ENCODE measurements at regions not wholly inside any gene's neighbourhood (a gene's known extent, or its start where the extent isn't known, plus 50 kb on each side); places are given as distances from the start of the nearest gene placed in this dataset.
A peak's percentile ranks its signal among the peaks of the same experiment; 100 is the strongest.

GRCh38 chr7:67621704-67622103 lies 625.1 kb downstream of the TYW1 start:
- no peaks in the 10 kb centered on the region for H3K9me3 ChIP-seq
- DNase-seq (ENCODE audit: low spot score) (no peak), ATAC-seq (ENCODE audit: insufficient number of reproducible peaks, low FRiP score, low read depth) (no peak)
- H3K4me1 ChIP-seq (ENCODE audit: control insufficient read depth in 1 of 2, low read depth in 2 of 2), result no peaks in the 10 kb centered on the region
- no peaks in the 10 kb centered on the region for H3K36me3 ChIP-seq
- H3K27ac ChIP-seq, result no peak overlapping the region
- no peaks in the 10 kb centered on the region for H3K27me3 ChIP-seq (replicated peaks; ENCODE audit: insufficient read depth)
- TF ChIP-seq CTCF (IDR thresholded peaks at IDR 0.05), result no peak
- no peak overlapping the region for H3K4me3 ChIP-seq

- Histone ChIP-seq H3K9me3 (no peaks in the 10 kb centered on the region), H3K4me3 (no peak overlapping the region), H3K36me3 (no peaks in the 10 kb centered on the region), H3K27me3 (replicated peaks; ENCODE audit: insufficient read depth) (no peaks in the 10 kb centered on the region), H3K4me1 (ENCODE audit: control insufficient read depth in 1 of 2, low read depth in 2 of 2) (no peaks in the 10 kb centered on the region), H3K27ac (no peak overlapping the region)
- TF ChIP-seq CTCF (IDR thresholded peaks at IDR 0.05), result peak; percentile 64
- ATAC-seq (ENCODE audit: insufficient number of reproducible peaks, low FRiP score, low read depth), result no peak
- peak; percentile 12 for DNase-seq (ENCODE audit: low spot score)
Measured at GRCh38 chr7:67625257-67625737, 628.7 kb downstream of the TYW1 start.

GRCh38 chr7:67631476-67631875 lies 634.8 kb downstream of the TYW1 start:
- no peak for TF ChIP-seq CTCF (IDR thresholded peaks at IDR 0.05)
- DNase-seq (ENCODE audit: low spot score) (no peak), ATAC-seq (ENCODE audit: insufficient number of reproducible peaks, low FRiP score, low read depth) (no peak)
- Histone ChIP-seq H3K4me3 (no peak overlapping the region), H3K4me1 (ENCODE audit: control insufficient read depth in 1 of 2, low read depth in 2 of 2) (no peaks in the 10 kb centered on the region), H3K27me3 (replicated peaks; ENCODE audit: insufficient read depth) (no peaks in the 10 kb centered on the region), H3K9me3 (no peaks in the 10 kb centered on the region), H3K36me3 (no peaks in the 10 kb centered on the region), H3K27ac (no peak overlapping the region)

GRCh38 chr7:67635271-67635670 lies 638.6 kb downstream of the TYW1 start:
- no peaks in the 10 kb centered on the region for H3K36me3 ChIP-seq
- no peak for TF ChIP-seq CTCF (IDR thresholded peaks at IDR 0.05)
- H3K27me3 ChIP-seq (replicated peaks; ENCODE audit: insufficient read depth), result no peaks in the 10 kb centered on the region
- no peak overlapping the region for H3K27ac ChIP-seq
- no peak overlapping the region for H3K4me3 ChIP-seq
- DNase-seq (ENCODE audit: low spot score) (no peak), ATAC-seq (ENCODE audit: insufficient number of reproducible peaks, low FRiP score, low read depth) (no peak)
- H3K4me1 ChIP-seq (ENCODE audit: control insufficient read depth in 1 of 2, low read depth in 2 of 2), result no peaks in the 10 kb centered on the region
- no peaks in the 10 kb centered on the region for H3K9me3 ChIP-seq

- H3K9me3 ChIP-seq, result no peaks in the 10 kb centered on the region
- no peaks in the 10 kb centered on the region for H3K27me3 ChIP-seq (replicated peaks; ENCODE audit: insufficient read depth)
- no peaks in the 10 kb centered on the region for H3K4me1 ChIP-seq (ENCODE audit: control insufficient read depth in 1 of 2, low read depth in 2 of 2)
- no peak overlapping the region for H3K27ac ChIP-seq
- no peak for TF ChIP-seq CTCF (IDR thresholded peaks at IDR 0.05)
- DNase-seq (ENCODE audit: low spot score), result no peak
- no peak overlapping the region for H3K4me3 ChIP-seq
- ATAC-seq (ENCODE audit: insufficient number of reproducible peaks, low FRiP score, low read depth), result no peak
- no peaks in the 10 kb centered on the region for H3K36me3 ChIP-seq
Measured at GRCh38 chr7:67636348-67637022, 639.9 kb downstream of the TYW1 start.
